ENCODE measurements at regions not wholly inside any gene's neighbourhood (a gene's known extent, or its start where the extent isn't known, plus 50 kb on each side); places are given as distances from the start of the nearest gene placed in this dataset.

DNA sequence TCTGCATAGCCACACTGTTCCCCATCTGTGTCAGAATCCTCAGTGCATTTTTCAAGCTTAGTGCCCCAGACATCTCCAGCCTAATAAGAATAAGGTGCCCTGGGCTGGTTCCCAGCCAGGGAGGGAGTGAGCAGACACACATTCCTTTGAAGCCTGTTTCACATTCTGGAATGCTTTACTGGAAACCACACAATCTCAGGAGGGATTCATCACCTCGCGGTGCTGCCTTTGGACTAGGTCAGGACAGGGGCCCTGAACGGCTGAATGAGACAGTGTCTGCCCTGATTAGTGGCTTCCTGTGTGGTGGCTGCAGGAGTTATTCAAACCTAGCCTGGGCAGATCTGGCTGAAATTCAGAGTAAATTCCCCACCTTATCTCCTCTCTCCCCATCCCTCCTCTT, 108.0 kb upstream of the LDAH start:
- Histone ChIP-seq H3K9me3 (peaks cover 0 to 6% (median 0%) of the 10 kb centered on the region in 3 donors), H3K27me3 (no peaks in the 10 kb centered on the region), H3K36me3 (no peaks in the 10 kb centered on the region), H3K4me3 (no peak overlapping the region), H3K4me1 (peaks cover 7 to 32% (median 13%) of the 10 kb centered on the region in 3 donors), H3K27ac (peak overlapping the region in 3 of 4 donors; percentile 34 to 65 (median 36))
- TF ChIP-seq POLR2AphosphoS5 (IDR thresholded peaks at IDR 0.05) = peak; percentile 68
- TF ChIP-seq POLR2A (IDR thresholded peaks at IDR 0.05) = no peak
- TF ChIP-seq, protein P1, sequence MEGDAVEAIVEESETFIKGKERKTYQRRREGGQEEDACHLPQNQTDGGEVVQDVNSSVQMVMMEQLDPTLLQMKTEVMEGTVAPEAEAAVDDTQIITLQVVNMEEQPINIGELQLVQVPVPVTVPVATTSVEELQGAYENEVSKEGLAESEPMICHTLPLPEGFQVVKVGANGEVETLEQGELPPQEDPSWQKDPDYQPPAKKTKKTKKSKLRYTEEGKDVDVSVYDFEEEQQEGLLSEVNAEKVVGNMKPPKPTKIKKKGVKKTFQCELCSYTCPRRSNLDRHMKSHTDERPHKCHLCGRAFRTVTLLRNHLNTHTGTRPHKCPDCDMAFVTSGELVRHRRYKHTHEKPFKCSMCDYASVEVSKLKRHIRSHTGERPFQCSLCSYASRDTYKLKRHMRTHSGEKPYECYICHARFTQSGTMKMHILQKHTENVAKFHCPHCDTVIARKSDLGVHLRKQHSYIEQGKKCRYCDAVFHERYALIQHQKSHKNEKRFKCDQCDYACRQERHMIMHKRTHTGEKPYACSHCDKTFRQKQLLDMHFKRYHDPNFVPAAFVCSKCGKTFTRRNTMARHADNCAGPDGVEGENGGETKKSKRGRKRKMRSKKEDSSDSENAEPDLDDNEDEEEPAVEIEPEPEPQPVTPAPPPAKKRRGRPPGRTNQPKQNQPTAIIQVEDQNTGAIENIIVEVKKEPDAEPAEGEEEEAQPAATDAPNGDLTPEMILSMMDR (IDR thresholded peaks at IDR 0.05) = no peak
- TF ChIP-seq EP300 (IDR thresholded peaks at IDR 0.05) = no peak
- ATAC-seq = peak; percentile 76
- no CpG with 5 or more reads among the region's 3 CpGs for WGBS, 2 donors (ENCODE audit: low coverage in 1 of 2)

DNA sequence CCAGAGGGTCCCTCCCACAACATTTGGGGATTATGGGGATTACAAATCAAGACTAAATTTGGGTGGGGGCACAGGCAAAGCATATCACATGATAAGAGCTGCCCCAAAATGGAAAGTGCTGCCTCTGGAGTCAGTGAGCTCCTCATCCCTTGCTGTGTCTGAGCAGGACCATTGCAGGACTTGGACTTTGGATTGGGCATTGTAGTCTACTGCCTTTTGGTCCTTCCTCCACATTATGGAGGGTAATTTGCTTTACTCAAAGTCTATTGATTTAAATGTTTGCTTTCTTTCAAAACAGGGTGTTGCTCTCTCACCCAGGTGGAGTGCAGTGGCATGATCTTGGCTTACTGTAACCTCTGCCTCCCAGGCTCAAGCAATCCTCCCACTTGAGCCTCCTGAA, 106.8 kb upstream of the LDAH start:
- H3K9me3 ChIP-seq = peaks cover 0 to 6% (median 0%) of the 10 kb centered on the region in 3 donors
- no peaks in the 10 kb centered on the region for H3K36me3 ChIP-seq
- no peak for ATAC-seq
- H3K4me3 ChIP-seq = no peak overlapping the region
- H3K27ac ChIP-seq = no peak overlapping the region
- no peak for TF ChIP-seq POLR2A (IDR thresholded peaks at IDR 0.05)
- TF ChIP-seq, protein P1 (IDR thresholded peaks at IDR 0.05) = no peak
- no peak for TF ChIP-seq POLR2AphosphoS5 (IDR thresholded peaks at IDR 0.05)
- TF ChIP-seq EP300 (IDR thresholded peaks at IDR 0.05) = no peak
- peaks cover 7 to 32% (median 13%) of the 10 kb centered on the region in 3 donors for H3K4me1 ChIP-seq
- H3K27me3 ChIP-seq = peaks cover 10% of the 10 kb centered on the region

DNA sequence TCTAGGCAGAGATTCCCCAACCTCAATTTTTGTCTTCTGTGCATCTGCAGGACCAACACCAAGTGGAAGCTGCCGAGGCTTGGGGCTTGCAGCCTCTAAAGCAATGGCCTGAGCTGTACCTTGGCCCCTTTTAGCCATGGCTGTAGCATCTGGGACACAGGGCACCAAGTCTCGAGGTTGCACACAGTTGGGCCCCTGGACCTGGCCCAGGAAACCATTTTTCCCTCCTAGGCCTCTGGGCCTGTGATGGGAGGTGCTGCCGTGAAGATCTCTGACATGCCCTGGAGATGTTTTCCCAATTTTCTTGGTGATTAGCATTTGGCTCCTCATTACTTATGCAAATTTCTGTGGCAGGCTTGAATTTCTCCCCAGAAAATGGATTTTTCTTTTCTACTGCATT, 105.7 kb upstream of the LDAH start:
- ATAC-seq = no peak
- Histone ChIP-seq H3K27me3 (peaks cover 10% of the 10 kb centered on the region), H3K4me1 (peaks cover 5 to 21% (median 9%) of the 10 kb centered on the region in 3 donors), H3K27ac (no peak overlapping the region), H3K4me3 (no peak overlapping the region), H3K9me3 (peaks cover 0 to 6% (median 0%) of the 10 kb centered on the region in 3 donors), H3K36me3 (no peaks in the 10 kb centered on the region)
- no peak for TF ChIP-seq POLR2AphosphoS5 (IDR thresholded peaks at IDR 0.05)
- TF ChIP-seq, protein P1 (IDR thresholded peaks at IDR 0.05) = no peak
- no peak for TF ChIP-seq POLR2A (IDR thresholded peaks at IDR 0.05)
- no peak for TF ChIP-seq EP300 (IDR thresholded peaks at IDR 0.05)
- WGBS, 2 donors (ENCODE audit: low coverage in 1 of 2) = 40 to 80% methylated on average over 1 to 2 of the region's 3 CpGs

- TF ChIP-seq EP300 (IDR thresholded peaks at IDR 0.05) (no peak), POLR2A (IDR thresholded peaks at IDR 0.05) (no peak), POLR2AphosphoS5 (IDR thresholded peaks at IDR 0.05) (no peak)
- TF ChIP-seq, protein P1 (IDR thresholded peaks at IDR 0.05) = no peak
- Histone ChIP-seq H3K4me1 (peaks cover 0 to 3% (median under 1%) of the 10 kb centered on the region in 3 donors), H3K36me3 (no peaks in the 10 kb centered on the region), H3K27ac (no peak overlapping the region), H3K9me3 (peaks cover 0 to 6% (median 0%) of the 10 kb centered on the region in 3 donors), H3K27me3 (peaks cover 10% of the 10 kb centered on the region), H3K4me3 (no peak overlapping the region)
- WGBS, 2 donors (ENCODE audit: low coverage in 1 of 2) = 78 to 100% methylated on average over 2 to 5 of the region's 5 CpGs
- ATAC-seq = no peak
Observed at GRCh38 chr2:20925265-20925889, 102.5 kb upstream of the LDAH start.

DNA sequence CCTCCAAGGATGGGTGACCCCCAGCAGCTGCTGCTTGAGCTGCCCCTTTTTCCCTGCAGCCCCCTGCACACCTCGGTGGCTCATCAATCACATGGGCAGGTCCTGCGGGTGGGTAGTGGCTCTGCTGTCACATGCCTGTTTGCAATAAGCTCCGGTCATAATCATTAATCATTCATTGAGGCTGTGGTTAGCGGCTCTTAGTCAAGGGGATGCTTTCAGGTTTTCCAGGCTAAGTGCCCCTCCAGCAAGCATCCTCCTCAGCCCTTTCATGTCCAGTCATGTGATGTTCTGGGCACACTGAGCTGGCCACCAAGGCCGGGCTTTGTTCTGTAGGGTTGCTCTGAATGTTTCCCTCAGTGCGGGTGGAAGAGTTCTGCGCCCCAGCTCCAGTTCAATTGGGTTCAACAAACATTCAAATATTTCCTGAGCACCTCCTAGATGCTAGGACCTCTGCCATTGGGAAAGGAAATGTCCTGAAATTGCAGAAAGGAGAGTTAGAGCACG, 96.4 kb upstream of the LDAH start:
- TF ChIP-seq POLR2AphosphoS5 (IDR thresholded peaks at IDR 0.05) (no peak), POLR2A (IDR thresholded peaks at IDR 0.05) (no peak), EP300 (IDR thresholded peaks at IDR 0.05) (no peak)
- TF ChIP-seq, protein P1 (IDR thresholded peaks at IDR 0.05) = no peak
- no peaks in the 10 kb centered on the region for H3K36me3 ChIP-seq
- 37% methylated on average over 2 of the region's 8 CpGs; no CpG with 5 or more reads in 1 of the 2 donors for WGBS, 2 donors (ENCODE audit: low coverage in 1 of 2)
- H3K27ac ChIP-seq = no peak overlapping the region
- no peaks in the 10 kb centered on the region for H3K27me3 ChIP-seq
- no peak for ATAC-seq
- H3K4me1 ChIP-seq = peaks cover 0 to 13% (median 0%) of the 10 kb centered on the region in 3 donors
- H3K4me3 ChIP-seq = no peak overlapping the region
- no peaks in the 10 kb centered on the region for H3K9me3 ChIP-seq

Measured in gastroesophageal sphincter (tissue), 4 donors.